Stimulated activated CD8-positive, alpha-beta memory T cell treated with anti-CD3 and anti-CD28 coated beads, Interleukin-15, amount 100 ng/mL, for 24 hours (primary cell): ENCODE measurements at regions not wholly inside any gene's neighbourhood (a gene's known extent, or its start where the extent isn't known, plus 50 kb on each side); places are given as distances from the start of the nearest gene placed in this dataset.

Experiments used
- DNase-seq: peaks from one replicate; pipeline ENCODE4 v3.0.0-alpha.2; 2020; ENCODE audit warnings: low read depth

DNA sequence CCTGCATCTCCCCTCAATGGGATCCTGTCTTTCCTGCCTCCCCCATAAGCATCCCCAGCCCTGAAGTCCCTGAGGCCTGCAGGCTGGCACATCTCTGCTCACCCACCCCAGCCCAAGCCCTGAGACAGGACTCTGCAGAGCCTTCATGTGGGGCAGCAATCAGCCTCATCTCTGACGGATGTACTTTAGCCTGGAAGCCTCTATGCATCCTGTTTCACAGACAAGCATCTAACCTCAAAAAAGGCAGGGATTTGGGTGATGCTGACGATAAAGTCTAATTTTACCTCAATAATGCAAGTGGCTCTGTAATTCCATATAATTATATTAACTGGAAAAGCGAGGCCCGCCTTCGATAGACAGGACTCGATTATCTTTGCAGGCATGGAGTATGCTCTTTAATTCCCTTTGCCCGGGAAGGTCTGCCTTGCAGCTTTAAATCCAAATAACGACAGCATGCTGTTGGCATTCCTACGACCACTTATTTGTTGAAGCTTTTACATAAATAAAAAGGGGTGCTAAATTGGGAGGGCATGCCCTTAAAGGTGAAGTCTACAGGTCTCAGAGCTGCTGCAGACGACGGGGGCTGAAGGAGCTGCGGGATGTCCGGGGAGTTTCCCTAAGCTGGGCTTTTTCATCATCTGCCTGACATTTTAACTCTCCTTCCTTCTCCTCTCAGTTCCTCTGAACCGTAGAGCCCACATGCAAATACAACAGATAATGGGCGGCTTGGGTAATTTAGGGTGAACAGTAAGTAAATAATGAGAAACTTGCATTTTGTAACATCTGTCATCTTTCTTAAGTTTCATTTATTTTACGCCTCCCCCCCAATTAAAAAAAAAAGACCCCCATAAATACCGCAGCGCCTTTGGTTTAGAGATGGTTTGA is 211.5 kb downstream of the URI1 start:
- DNase-seq, result no peak

DNA sequence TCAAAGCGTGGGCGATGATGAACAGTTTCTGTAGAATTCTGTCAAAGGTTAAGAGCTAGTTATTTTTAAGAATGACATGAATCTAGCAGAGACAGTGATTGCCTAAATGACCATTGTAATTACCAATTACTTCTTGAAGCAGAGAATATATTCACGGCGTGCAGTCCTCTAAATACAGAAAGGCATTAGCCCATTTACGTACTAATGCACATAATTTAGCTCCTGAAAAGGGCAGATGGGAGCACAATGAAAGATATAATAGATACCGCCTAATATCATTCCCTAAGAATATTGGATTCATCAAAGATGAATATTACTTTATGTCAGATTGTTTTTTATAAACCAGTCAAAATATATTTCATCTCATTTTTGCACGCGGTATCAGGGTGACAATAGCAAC is 212.4 kb downstream of the URI1 start:
- no peak for DNase-seq

DNA sequence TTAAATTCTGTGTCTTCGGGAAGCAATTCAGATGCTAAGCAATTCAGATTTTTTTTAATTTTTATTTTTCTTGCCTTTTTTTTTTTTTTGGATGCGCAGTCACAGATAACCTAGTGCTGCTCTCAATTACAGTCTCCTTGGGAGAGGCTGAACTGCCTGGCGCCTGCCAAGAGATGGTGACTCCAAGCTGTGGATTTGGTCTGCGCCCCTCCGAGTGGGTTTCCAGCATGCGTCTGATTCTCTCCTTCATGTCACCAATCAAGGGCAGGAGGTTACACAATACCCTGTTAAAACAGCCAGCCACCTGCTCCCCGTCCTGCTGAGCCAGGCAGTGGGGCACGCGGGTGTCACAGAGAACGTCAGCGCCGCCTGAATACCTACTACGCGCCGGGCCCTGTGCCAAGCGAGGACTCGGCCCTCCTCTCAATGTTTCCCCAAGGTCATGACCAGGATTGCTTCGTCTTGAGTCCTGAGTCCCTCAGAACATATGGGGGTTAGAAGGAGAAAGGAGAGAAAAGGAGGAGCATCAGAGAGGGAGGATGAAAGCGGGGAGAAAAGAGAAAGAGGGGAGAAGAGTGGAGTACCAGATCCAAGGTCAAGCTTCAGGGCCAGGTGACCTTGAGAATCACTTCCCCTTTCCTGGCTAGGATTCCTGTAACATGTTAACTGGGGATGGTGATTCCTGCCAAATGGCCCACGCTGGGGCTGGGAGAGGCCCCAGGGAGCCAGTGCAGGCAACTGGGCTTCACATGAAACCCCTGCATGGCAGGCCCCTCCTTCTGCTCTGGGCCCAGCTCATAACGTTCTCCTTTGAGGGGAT is 213.6 kb downstream of the URI1 start:
- DNase-seq, result no peak

DNA sequence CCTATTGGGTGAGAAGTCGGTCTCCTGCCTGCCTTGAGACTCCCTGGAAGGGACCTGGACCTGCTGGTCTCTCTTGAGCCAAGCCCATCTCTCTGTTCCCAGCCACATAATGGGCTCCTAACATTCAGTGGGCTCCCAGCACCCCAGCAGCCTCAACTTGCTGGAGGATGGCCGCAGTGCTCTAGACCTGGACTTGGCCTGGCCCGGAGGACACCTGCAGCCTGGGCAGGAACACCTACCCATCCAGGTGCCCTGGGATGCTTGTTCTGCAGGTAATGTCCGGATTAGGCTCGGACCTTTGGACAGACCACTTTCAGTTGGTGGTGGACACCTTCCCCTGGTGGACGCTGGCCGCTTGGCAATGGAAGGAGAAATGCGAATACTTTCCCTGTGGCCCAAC is 214.6 kb downstream of the URI1 start:
- no peak for DNase-seq

DNA sequence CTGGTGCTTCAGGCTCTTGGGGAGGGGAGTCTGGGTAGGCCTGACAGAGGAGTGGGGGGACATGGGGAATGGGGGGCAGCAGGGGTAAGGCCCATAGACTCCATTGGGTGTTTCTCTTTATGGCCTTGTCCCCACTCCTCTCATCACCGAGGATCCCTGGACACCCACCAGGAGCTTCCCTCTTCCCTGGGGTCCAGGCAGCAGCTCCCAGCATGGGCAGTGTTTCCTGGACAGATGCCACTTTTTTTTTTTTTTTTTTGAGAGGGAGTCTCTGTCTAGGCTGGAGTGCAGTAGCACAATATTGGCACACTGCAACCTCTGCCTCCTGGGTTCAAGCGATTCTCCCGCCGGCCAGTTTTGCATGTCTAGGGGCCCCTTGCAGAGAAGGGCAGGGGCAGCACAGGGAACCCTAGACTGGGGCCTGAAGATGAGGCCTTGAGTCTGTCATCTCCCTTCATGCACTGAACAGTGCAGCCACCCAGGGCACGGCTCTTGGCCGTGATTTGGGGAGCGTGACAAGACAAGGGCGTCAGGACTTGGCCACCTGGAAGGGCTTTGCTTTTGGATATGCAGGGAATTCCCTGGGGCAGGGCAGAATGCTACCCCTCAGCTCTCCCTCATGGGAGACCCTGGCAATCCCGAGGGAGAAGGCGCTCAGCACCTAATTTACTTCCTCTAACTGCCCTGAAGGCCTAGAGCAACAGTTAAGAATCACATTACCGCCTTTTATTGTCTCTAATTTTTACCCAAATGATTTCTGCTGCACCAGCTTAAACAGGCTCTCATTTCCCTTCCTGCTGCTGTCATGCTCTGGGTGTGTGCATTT is 213.9 kb upstream of the ZNF536 start:
- DNase-seq, result no peak

DNA sequence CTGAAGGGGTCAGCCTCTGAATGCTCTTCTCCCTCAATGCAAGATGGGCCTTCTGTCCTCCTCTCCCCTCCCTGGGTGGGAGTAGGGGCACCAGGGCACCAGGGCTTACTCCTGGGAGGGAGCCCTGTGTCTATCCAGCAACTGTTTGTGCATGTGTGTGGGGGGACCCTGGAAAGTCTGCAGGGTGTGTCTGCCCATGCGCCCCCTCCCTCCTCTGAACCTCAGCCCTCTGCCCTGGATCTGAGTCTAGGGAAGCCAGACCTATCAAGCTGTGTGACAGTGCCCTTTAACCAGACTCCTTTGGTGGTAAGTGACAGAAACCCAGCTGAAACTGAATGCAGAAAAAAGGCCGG is 213.3 kb upstream of the ZNF536 start:
- no peak for DNase-seq

DNA sequence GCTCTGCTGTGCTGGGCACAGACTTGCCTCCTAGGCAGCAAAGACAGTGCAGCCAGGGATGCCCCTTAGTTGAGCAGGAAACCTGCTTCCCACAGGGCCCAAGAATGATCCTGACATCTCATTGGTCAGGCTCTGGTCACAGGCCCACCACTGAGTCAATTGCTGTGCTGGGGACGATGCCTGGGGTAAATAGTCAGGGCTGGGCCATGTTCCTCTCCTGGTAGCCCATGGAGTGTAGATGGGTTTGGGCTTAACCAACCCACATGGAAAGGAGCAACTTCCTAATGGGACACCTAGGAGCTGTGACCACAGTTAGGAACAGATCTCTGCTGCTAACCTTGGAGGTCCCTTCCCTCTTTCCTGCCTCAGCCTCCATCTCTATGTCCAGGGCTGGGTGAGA is 212.5 kb upstream of the ZNF536 start:
- DNase-seq, result no peak

DNA sequence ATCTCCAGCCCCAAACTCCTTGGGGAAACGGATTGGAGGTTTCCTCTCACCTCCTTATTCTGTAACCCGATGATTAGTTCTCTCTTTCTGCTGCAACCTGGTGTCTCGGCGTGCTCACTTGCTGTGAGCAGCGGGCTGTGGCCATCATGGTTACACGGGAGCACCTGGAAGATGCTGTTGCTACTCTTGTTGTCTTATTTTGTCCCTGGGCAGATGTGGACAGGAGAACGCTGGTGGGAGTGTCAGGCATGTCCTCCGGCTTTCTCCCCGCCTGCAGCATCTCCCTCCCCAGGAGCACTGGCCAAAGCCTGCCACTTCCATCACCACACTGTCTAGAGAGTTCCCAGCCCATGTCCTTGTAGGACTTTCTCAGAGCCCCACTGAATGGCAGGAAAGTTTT is 211.8 kb upstream of the ZNF536 start:
- DNase-seq, result no peak

DNA sequence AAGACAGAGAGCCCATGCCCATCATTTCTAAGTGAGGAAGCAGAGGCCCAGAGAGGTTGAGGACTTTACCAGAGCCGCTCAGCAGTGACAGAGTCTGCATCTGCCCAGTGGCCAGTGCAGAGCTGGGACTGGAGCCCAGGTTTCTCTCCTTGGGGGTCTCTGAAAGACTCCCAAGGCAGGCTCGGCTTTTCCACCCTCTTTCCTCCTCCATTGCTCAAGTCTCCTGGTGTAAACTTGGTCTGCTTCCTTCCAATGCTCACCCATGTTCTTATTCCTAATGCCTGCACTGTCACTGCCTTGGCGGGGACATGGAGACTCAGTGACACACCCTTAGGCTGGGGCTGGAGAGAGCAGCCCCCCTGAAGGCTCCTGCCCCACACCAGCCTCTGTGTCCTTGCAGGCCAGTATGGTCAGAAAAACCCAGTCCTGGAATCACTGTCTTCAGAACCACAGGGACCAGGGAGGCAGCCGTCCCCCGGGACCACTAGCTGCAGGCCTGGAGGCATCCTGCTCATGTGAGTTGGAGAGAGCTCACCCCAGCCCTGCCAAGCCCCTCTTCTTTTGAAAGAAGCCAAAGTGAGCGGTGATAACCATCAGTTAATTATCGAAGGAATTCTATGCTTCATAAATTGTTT is 211.0 kb upstream of the ZNF536 start:
- DNase-seq, result no peak

DNA sequence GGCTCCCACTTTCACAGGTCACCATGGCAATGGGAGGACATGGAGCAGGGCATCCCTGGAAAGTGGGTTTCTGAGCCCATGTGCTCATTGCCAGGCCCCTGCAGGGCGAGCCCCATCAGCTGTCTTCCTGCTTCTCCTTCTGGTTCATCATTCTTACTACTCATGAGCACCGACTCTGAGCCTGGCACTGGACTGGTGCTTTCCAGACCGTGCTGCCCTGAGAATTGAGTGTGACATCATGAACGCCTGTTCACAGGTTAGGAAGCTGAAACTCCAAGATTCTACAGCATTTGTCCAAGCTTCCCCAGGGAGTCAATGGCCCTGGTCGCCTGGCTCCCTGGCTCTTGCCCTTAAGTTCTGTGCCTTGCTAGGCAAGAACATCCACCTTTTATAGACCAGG is 210.4 kb upstream of the ZNF536 start:
- no peak for DNase-seq

DNA sequence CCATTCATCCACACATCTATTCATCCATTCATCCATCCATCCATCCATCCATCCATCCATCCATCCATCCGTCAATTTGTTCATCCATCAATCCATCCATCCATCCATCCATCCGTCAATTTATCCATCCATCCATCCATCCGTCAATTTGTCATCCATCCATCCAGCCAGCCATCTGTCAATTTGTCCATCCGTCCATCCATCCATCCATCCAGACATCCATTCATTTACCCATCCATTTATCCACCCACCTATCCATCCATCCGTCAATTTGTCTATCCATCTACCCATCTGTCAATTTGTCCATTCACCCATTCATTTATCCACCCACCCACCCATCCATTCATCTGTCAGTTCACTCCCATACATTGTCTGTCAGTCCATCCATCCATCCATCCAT is 209.5 kb upstream of the ZNF536 start:
- DNase-seq, result no peak

DNA sequence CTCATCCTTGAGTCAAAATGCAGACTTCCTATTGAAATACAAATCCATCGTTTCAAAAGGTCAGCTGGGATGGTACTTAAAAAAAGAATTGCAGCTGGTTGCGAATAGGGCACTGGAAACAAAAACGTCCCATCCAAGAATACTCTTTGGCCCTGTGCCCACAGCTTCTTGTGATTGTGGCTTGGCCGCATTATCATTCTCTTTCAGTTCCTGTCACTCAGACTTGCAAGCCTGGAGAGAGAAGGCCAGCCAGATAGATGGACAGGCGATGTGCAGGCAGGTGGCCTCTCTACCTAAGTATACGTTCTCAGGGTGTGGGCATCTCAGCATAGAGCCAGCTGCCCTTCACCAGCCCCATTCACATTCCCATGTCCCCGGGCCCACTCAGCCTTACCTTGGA is 208.5 kb upstream of the ZNF536 start:
- DNase-seq, result no peak

DNA sequence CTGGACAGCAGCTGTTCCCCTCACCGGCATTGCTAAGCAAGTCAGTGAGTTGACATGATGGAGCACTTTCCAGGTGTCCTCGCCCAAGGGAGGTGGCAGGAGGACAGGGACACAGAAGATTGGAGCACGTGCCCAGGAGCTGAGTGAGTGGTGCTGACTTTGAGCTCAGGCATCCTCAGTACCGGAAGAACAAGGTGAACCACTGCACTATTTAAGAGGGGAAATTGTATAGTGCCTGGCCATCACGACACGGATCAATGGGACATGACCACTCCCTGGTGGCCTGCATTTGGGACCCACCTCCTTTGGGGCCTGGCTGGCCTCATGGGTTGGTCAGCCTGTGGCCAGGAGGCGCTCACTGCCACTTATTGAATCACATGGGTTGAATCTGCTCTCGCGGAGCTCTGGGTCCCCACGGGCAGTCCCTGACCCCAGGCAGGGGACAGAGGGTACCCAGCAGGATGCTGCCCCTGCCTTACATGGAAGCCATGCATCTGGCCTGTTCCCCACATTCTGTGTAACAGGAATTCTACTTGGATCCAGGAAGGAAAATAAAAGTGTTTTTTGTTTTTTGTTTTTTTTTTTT is 206.9 kb upstream of the ZNF536 start:
- no peak for DNase-seq

DNA sequence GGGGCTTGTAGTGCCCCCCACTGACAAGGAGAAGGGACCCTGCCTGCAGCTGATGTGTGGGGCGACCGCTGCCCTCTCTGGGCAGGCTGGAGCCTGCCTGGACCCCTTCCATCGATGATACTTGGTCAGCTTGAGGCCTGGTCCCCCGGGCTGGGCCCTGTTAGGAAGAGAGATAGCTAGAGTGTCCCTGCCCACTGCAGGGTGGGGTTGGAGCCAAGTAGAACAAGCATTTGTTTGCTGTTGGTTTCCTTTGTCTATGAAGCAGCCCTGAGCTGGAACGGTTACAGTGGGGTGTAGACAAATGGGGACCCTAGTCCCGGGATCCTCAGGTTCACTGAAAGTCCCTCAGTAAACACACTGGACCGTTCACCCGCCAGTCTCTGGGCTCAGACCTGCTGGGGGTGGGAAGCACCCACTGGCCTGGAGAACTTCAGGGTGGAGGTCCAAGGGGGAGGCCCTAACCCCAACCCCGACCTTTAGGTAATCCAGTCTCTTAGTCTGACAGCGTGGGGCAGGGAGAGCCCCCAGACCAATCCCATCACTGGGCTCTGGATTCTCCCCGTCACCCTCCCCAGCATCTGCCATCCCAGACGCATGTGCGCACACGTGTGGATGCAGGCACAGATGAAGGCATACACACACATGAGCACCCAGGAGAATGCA is 204.8 kb upstream of the ZNF536 start:
- no peak for DNase-seq

DNA sequence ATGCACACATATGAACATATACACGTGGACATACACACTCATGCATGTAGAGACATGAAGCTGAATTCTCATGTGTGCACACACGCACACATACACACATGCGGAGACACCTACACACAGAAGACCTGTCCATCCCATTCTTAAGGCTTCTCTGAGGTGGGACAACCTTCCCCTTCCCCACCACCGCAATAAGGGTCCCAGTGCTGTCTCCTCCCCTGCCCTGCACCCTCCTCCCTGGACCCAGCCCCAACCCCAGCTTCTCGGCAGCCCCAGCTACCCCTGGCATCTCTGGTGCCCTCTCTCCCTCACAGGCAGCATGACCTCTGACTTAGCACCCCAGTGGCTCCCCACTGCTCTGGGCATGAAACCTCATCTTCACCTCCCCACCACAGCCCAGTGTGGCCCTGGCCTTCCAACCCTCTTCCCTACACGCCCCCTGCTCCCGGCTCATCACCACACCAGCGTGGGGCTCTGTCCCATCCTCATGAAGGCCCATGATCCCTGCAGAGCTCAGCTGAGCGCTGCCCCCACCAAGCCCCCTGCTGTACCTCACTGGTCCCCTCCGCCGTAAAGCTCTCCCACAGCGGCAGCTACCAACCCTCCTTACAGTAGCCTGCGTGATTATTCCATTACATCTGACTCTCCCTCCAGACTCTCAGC is 204.1 kb upstream of the ZNF536 start:
- DNase-seq, result no peak

DNA sequence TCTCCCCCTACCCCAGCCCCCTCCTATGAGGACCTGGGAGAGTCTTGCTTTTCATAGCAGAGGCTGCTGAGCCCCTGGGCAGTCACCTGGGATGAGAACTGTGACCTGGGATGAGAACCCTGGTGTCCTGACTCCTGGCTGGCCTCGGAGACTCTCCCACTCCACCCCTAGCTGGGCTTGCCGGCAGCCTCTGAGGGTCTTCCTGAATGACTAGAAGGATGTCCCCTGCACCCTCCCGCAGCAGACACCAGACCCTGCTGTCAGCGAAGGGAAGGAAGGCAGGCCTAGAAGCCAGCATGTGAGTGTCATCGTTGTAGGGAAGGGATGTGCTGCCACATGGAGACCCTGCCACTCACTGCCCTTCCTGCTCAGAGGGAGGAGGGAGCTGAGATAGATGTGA is 203.4 kb upstream of the ZNF536 start:
- DNase-seq, result no peak

DNA sequence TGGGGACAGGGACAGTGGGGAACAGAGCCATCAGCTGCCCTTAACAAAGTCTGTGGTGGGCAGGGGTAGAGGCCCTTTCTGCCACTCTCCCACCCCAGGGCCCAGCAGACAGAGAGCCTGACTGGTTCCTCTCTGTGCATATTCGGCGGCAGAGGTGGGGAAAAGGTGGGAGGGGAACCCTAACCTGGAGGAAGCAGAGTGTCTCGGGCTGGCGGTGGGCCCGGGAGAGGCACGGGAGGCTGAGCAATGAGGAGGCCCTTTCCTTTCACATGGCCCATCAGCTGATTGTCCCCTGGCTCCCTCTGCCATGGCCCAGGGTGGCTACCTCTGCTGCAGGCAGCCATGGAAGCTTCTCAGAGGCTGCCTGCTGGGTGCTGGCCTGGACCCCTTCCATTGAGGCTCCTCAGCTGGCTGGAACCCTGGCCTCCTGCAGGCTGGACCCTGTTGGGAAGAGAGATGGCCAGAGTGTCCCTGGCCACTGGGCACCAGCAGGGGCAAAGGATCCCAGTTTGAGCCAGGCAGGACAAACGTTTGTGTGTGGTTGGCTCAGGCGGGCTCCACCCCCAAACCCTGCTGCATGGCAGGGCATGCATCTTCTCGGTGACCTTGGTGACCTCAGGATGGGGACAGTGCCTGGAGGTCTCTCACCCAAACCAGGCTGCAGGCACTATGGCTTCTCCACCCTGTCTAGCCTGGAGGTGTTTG is 202.8 kb upstream of the ZNF536 start:
- no peak for DNase-seq

DNA sequence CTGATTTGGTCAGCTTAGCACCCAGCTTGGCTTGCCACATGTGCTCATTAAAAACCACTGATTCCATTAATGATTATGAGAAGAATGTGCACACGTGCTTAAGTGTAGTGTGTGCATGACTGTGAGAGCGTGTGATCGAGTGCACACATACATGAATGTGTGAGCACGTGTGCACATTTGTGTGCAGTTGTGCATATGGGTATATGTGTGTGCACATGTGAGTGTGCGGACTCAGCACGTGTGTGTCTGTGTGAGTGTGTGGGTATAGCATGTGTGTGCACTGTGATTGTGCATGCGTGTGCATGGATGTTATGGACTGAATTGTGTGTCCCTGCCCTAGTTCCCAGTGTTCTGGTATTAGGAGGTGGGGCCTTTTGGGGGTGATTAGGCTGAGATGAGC is 202.1 kb upstream of the ZNF536 start:
- DNase-seq, result no peak

DNA sequence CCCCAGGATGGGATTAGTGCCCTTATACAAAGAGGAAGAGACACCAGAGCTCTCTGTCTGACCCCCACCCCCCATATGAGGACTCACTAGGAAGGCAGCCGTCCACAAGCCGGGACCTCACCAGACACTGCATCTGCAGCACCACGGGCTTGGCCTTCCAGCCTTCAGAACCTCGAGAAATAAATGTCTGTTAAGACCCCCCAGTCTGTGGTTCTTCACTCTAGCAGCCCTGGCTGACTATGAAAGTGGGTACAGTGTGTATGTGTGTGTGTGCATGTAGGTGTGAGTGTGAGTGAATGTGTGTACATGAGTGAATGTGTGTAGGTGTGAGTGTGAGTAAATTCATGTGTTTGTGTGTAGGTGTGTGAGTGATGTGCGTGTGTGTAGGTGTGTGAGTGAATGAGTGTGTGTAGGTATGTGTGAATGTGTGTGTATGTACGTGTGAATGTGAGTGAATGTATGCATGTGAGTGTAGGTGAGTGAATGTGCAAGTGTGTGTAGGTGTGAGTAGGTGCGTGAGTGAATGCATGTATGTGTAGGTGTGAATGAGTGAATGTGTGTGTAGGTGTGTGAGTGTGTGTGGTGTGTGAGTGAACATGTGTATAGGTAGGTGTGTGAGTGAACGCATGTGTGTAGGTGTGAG is 201.6 kb upstream of the ZNF536 start:
- no peak for DNase-seq
